ENCODE measurements at regions not wholly inside any gene's neighbourhood (a gene's known extent, or its start where the extent isn't known, plus 50 kb on each side); places are given as distances from the start of the nearest gene placed in this dataset.

DNA sequence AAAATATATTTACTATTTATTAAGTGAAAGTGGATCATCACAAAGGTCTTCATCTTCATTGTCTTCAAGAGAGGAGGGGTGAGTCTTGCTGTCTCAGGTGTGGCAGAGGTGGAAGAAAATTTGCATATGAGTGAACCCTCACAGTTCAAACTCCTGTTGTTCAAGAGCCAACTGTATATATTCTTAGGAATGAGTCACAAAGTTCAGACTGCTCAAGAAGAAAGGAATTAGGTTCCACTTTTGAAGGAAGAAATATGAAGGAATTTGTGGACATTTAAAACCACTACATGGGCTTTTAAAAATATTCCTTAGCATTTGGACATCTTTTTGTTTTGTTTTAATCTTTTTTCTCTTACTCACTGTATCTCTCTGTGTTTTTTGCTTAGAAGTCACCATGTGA, 212.6 kb downstream of the INSIG2 start:
- no peak for TF ChIP-seq EZH2phosphoT487 (IDR thresholded peaks at IDR 0.05; ENCODE audit: borderline replicate concordance, low read length)
- TF ChIP-seq, protein P1, sequence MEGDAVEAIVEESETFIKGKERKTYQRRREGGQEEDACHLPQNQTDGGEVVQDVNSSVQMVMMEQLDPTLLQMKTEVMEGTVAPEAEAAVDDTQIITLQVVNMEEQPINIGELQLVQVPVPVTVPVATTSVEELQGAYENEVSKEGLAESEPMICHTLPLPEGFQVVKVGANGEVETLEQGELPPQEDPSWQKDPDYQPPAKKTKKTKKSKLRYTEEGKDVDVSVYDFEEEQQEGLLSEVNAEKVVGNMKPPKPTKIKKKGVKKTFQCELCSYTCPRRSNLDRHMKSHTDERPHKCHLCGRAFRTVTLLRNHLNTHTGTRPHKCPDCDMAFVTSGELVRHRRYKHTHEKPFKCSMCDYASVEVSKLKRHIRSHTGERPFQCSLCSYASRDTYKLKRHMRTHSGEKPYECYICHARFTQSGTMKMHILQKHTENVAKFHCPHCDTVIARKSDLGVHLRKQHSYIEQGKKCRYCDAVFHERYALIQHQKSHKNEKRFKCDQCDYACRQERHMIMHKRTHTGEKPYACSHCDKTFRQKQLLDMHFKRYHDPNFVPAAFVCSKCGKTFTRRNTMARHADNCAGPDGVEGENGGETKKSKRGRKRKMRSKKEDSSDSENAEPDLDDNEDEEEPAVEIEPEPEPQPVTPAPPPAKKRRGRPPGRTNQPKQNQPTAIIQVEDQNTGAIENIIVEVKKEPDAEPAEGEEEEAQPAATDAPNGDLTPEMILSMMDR (IDR thresholded peaks at IDR 0.05; ENCODE audit: low read depth, low read length, poor library complexity, severe bottlenecking): no peak
- Histone ChIP-seq H3K27me3 (ENCODE audit: control insufficient read depth, low read length) (no peaks in the 10 kb centered on the region), H3K79me2 (ENCODE audit: control insufficient read depth, low read length) (no peaks in the 10 kb centered on the region), H3K9me2 (replicated peaks; ENCODE audit: control insufficient read depth, low read length) (no peaks in the 10 kb centered on the region), H3F3A (ENCODE audit: control insufficient read depth, insufficient read depth) (no peaks in the 10 kb centered on the region), H3K4me3 (ENCODE audit: low read length) (no peak overlapping the region), H3K4me2 (ENCODE audit: low read length) (no peak overlapping the region), H3K36me3 (ENCODE audit: control insufficient read depth, low read length) (no peaks in the 10 kb centered on the region), H3K27ac (ENCODE audit: low read depth, low read length) (no peak overlapping the region), H4K20me1 (ENCODE audit: control insufficient read depth, insufficient read depth, low read depth, low read length) (no peaks in the 10 kb centered on the region), H3K9me3 (ENCODE audit: control insufficient read depth, insufficient read depth, low read length) (no peaks in the 10 kb centered on the region), H3K4me1 (ENCODE audit: control insufficient read depth, low read length) (no peaks in the 10 kb centered on the region)

DNA sequence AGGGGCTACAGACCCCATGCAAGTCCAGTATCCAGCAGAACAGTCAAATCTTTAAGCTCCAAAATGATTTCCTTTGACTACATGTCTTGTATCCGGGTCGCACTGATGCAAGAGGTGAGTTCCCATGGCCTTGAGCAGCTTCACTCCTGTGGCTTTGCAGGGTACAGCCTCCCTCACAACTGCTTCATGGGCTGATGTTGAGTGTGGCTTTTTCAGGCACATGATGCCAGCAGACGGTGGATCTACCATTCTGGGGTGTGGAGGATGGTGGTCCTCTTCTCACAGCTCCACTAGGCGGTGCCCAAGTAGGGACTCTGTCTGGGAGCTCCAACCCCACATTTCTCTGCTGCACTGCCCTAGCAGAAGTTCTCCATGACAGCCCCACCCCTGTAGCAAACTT, 208.4 kb downstream of the INSIG2 start:
- Histone ChIP-seq H3K4me2 (ENCODE audit: low read length) (no peak overlapping the region), H3K9me3 (ENCODE audit: control insufficient read depth, insufficient read depth, low read length) (no peaks in the 10 kb centered on the region), H3K36me3 (ENCODE audit: control insufficient read depth, low read length) (no peaks in the 10 kb centered on the region), H3K4me1 (ENCODE audit: control insufficient read depth, low read length) (no peaks in the 10 kb centered on the region), H3K79me2 (ENCODE audit: control insufficient read depth, low read length) (no peaks in the 10 kb centered on the region), H3K9me2 (replicated peaks; ENCODE audit: control insufficient read depth, low read length) (no peaks in the 10 kb centered on the region), H3K27ac (ENCODE audit: low read depth, low read length) (no peak overlapping the region), H4K20me1 (ENCODE audit: control insufficient read depth, insufficient read depth, low read depth, low read length) (no peaks in the 10 kb centered on the region), H3K4me3 (ENCODE audit: low read length) (no peak overlapping the region), H3K27me3 (ENCODE audit: control insufficient read depth, low read length) (no peaks in the 10 kb centered on the region), H3F3A (ENCODE audit: control insufficient read depth, insufficient read depth) (no peaks in the 10 kb centered on the region)
- TF ChIP-seq, protein P1 (IDR thresholded peaks at IDR 0.05; ENCODE audit: low read depth, low read length, poor library complexity, severe bottlenecking): no peak
- no peak for TF ChIP-seq EZH2phosphoT487 (IDR thresholded peaks at IDR 0.05; ENCODE audit: borderline replicate concordance, low read length)

DNA sequence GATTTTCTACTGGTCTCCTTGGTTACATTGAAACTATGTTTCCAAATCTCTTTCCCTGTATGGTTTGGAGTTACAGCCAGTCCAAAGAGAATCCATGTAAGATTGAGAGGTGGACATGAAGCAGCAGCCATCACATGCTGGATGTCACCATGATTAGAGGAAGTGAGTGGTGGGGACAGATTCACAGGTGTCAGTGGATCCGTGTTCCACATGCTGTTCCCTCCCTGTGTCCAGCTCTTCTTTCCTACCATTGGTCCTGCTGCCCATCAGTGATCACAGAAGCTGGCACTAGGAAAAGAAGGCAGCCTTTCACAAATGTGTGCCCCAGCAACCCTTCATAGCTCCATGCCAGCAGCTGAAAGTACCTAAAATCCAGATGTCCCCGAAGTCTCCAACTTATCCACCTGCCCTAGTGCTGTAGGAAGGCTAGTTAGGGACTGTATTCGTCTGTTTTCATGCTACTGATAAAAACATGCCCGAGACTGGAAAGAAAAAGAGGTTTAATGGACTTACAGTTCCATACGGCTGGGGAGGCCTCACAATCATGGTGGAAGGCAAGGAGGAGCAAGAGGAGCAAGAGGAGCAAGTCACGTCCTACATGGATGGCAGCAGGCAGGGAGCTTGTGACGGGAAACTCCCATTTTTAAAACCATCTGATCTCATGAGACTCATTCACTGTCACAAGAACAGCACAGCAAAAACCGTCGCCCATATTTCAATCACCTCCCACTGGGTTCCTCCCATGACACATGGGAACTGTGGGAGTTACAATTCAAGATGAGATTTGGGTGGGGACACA, 207.5 kb downstream of the INSIG2 start:
- no peaks in the 10 kb centered on the region for H3K36me3 ChIP-seq (ENCODE audit: control insufficient read depth, low read length)
- no peaks in the 10 kb centered on the region for H3K4me1 ChIP-seq (ENCODE audit: control insufficient read depth, low read length)
- H3K27ac ChIP-seq (ENCODE audit: low read depth, low read length): no peak overlapping the region
- no peak for TF ChIP-seq EZH2phosphoT487 (IDR thresholded peaks at IDR 0.05; ENCODE audit: borderline replicate concordance, low read length)
- TF ChIP-seq, protein P1 (IDR thresholded peaks at IDR 0.05; ENCODE audit: low read depth, low read length, poor library complexity, severe bottlenecking): no peak
- H3K9me2 ChIP-seq (replicated peaks; ENCODE audit: control insufficient read depth, low read length): no peaks in the 10 kb centered on the region
- no peaks in the 10 kb centered on the region for H3K27me3 ChIP-seq (ENCODE audit: control insufficient read depth, low read length)
- H3K4me3 ChIP-seq (ENCODE audit: low read length): no peak overlapping the region
- no peaks in the 10 kb centered on the region for H3K79me2 ChIP-seq (ENCODE audit: control insufficient read depth, low read length)
- no peak overlapping the region for H3K4me2 ChIP-seq (ENCODE audit: low read length)
- H3F3A ChIP-seq (ENCODE audit: control insufficient read depth, insufficient read depth): no peaks in the 10 kb centered on the region
- no peaks in the 10 kb centered on the region for H4K20me1 ChIP-seq (ENCODE audit: control insufficient read depth, insufficient read depth, low read depth, low read length)
- no peaks in the 10 kb centered on the region for H3K9me3 ChIP-seq (ENCODE audit: control insufficient read depth, insufficient read depth, low read length)

Data from DOHH2 (cell line).